ENCODE measurements at regions not wholly inside any gene's neighbourhood (a gene's known extent, or its start where the extent isn't known, plus 50 kb on each side); places are given as distances from the start of the nearest gene placed in this dataset.

- no peak for TF ChIP-seq CTCF (IDR thresholded peaks at IDR 0.05)
- no peak for TF ChIP-seq POLR2A (IDR thresholded peaks at IDR 0.05)
These were observed 255.1 kb downstream of the EIPR1 start for GRCh38 chr2:3122525-3122924.

Measured in thyroid gland (tissue), 4 donors.